Stomach (tissue), 4 donors: ENCODE measurements at regions not wholly inside any gene's neighbourhood (a gene's known extent, or its start where the extent isn't known, plus 50 kb on each side); places are given as distances from the start of the nearest gene placed in this dataset.

ENCODE experiments used
- CTCF ChIP-seq, 7 experiments: fragments of 450-650 bp in 4 of 7; fragments of 200-600 bp in 3 of 7; sonication (generic) in 3 of 7; IDR thresholded peaks; one replicate each; pipeline ENCODE4 v1.5.1; 2016 to 2019; ENCODE audit warnings: antibody characterized with exemption in 7 of 7, control low read depth in 2 of 7, mild to moderate bottlenecking in 1 of 7
- POLR2AphosphoS5 ChIP-seq, 3 donors: sonication (generic); formaldehyde crosslinking; IDR thresholded peaks; one replicate each; pipeline ENCODE4 v1.6.1; 2016; ENCODE audit warnings: antibody characterized with exemption in 3 of 3

- TF ChIP-seq POLR2AphosphoS5 (IDR thresholded peaks at IDR 0.05) = no peak
- TF ChIP-seq CTCF (IDR thresholded peaks at IDR 0.05) = no peak
These were observed 569.0 kb upstream of the SORCS1 start for GRCh38 chr10:107733328-107734130.
